ENCODE measurements at regions not wholly inside any gene's neighbourhood (a gene's known extent, or its start where the extent isn't known, plus 50 kb on each side); places are given as distances from the start of the nearest gene placed in this dataset.

DNA sequence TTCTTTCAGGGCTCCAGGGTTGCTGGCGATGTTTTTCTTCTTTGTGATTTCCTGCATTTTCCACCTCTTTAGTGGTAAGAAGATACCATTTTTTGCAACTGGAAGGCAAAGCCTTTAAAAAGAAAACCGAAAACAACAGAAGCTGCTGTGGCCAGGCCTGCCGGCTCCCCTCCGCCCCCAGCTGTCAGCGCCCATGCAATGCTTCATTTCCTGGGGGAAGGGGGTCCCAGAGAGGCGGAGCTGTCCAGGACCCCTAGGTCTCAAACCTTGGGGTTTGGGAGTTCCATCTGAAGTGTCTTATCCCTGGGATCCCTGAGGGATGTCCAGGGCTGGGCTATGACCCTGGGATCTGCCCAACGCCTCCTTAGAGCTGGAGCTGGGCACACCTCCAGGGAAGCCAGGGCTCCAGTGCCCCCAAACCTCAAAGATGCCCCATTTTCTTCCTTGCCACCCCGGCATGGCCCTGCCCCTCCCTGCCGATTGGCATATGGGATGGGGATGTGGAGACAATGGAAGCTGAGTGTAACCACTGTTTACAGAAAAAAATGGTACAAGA is 257.2 kb upstream of the MVB12B start:
- Histone ChIP-seq H3F3A (ENCODE audit: insufficient read depth, low read length, poor library complexity, severe bottlenecking) (no peaks in the 10 kb centered on the region), H3K27me3 (ENCODE audit: insufficient read depth, low read depth, low read length) (no peaks in the 10 kb centered on the region), H3K27ac (ENCODE audit: low read length) (no peak overlapping the region), H3K4me2 (ENCODE audit: low read length) (no peak overlapping the region), H3K9ac (ENCODE audit: low read length) (no peak overlapping the region), H4K20me1 (ENCODE audit: insufficient read depth) (no peaks in the 10 kb centered on the region), H3K4me3 (ENCODE audit: low read length) (no peak overlapping the region), H3K9me3 (ENCODE audit: low read length) (no peaks in the 10 kb centered on the region), H3K36me3 (ENCODE audit: insufficient read depth, low read length) (no peaks in the 10 kb centered on the region), H2AFZ (ENCODE audit: low read depth, low read length) (no peak overlapping the region), H3K9me2 (ENCODE audit: insufficient read depth, low read length) (no peaks in the 10 kb centered on the region), H3K79me2 (replicated peaks; ENCODE audit: insufficient read depth, low read length) (no peaks in the 10 kb centered on the region)
- TF ChIP-seq MXI1 (conservative IDR thresholded peaks at IDR 0.05; ENCODE audit: poor library complexity, severe bottlenecking) = no peak
- no peak for TF ChIP-seq RAD21 (conservative IDR thresholded peaks at IDR 0.05)
- TF ChIP-seq EZH2 (IDR thresholded peaks at IDR 0.05; ENCODE audit: borderline replicate concordance, insufficient read depth, low read length, poor library complexity, severe bottlenecking) = no peak
- TF ChIP-seq, protein P1, sequence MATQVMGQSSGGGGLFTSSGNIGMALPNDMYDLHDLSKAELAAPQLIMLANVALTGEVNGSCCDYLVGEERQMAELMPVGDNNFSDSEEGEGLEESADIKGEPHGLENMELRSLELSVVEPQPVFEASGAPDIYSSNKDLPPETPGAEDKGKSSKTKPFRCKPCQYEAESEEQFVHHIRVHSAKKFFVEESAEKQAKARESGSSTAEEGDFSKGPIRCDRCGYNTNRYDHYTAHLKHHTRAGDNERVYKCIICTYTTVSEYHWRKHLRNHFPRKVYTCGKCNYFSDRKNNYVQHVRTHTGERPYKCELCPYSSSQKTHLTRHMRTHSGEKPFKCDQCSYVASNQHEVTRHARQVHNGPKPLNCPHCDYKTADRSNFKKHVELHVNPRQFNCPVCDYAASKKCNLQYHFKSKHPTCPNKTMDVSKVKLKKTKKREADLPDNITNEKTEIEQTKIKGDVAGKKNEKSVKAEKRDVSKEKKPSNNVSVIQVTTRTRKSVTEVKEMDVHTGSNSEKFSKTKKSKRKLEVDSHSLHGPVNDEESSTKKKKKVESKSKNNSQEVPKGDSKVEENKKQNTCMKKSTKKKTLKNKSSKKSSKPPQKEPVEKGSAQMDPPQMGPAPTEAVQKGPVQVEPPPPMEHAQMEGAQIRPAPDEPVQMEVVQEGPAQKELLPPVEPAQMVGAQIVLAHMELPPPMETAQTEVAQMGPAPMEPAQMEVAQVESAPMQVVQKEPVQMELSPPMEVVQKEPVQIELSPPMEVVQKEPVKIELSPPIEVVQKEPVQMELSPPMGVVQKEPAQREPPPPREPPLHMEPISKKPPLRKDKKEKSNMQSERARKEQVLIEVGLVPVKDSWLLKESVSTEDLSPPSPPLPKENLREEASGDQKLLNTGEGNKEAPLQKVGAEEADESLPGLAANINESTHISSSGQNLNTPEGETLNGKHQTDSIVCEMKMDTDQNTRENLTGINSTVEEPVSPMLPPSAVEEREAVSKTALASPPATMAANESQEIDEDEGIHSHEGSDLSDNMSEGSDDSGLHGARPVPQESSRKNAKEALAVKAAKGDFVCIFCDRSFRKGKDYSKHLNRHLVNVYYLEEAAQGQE (IDR thresholded peaks at IDR 0.05; ENCODE audit: borderline replicate concordance) = no peak
- TF ChIP-seq, protein P2, sequence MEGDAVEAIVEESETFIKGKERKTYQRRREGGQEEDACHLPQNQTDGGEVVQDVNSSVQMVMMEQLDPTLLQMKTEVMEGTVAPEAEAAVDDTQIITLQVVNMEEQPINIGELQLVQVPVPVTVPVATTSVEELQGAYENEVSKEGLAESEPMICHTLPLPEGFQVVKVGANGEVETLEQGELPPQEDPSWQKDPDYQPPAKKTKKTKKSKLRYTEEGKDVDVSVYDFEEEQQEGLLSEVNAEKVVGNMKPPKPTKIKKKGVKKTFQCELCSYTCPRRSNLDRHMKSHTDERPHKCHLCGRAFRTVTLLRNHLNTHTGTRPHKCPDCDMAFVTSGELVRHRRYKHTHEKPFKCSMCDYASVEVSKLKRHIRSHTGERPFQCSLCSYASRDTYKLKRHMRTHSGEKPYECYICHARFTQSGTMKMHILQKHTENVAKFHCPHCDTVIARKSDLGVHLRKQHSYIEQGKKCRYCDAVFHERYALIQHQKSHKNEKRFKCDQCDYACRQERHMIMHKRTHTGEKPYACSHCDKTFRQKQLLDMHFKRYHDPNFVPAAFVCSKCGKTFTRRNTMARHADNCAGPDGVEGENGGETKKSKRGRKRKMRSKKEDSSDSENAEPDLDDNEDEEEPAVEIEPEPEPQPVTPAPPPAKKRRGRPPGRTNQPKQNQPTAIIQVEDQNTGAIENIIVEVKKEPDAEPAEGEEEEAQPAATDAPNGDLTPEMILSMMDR (IDR thresholded peaks at IDR 0.05; ENCODE audit: poor library complexity, severe bottlenecking) = no peak
- no peak for TF ChIP-seq EP300 (conservative IDR thresholded peaks at IDR 0.05; ENCODE audit: poor library complexity, severe bottlenecking)
- TF ChIP-seq SMC3 (conservative IDR thresholded peaks at IDR 0.05; ENCODE audit: poor library complexity) = no peak
- TF ChIP-seq POLR2AphosphoS5 (IDR thresholded peaks at IDR 0.05) = no peak
- no peak for TF ChIP-seq TAF1 (IDR thresholded peaks at IDR 0.05; ENCODE audit: low read depth)

DNA sequence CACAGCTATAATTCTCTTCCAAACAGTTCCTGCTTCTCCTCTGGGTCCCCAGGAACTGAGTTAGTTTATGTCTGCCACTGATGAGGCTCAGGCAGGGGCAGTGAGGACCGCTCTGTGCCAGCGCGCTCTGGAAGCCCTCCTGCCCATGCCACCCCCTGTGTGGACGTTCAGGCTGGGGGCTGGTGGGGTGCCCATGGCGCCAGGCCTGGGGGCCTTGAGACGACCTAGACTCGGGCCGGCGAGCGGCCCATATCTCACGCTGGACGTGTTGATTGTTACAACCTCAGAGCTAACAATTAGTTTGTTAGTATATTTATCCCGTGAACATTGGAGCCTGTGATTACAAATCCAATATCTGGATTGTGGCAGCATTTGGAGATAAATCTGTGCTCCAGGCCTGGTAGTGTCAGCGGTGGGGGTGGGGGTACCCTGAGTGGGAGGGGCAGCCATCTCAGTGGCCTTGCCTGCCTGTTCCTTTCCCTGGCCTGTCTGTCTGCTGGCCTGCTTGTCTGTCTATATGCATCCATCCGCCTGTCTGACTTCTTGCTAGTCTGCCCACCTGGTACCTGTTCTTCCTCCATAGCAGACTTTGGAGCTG is 256.5 kb upstream of the MVB12B start:
- Histone ChIP-seq H3K27ac (ENCODE audit: low read length) (no peak overlapping the region), H3F3A (ENCODE audit: insufficient read depth, low read length, poor library complexity, severe bottlenecking) (no peaks in the 10 kb centered on the region), H4K20me1 (ENCODE audit: insufficient read depth) (no peaks in the 10 kb centered on the region), H3K79me2 (replicated peaks; ENCODE audit: insufficient read depth, low read length) (no peaks in the 10 kb centered on the region), H3K9me3 (ENCODE audit: low read length) (no peaks in the 10 kb centered on the region), H3K27me3 (ENCODE audit: insufficient read depth, low read depth, low read length) (no peaks in the 10 kb centered on the region), H3K4me3 (ENCODE audit: low read length) (no peak overlapping the region), H3K4me2 (ENCODE audit: low read length) (no peak overlapping the region), H3K36me3 (ENCODE audit: insufficient read depth, low read length) (no peaks in the 10 kb centered on the region), H2AFZ (ENCODE audit: low read depth, low read length) (no peak overlapping the region), H3K9me2 (ENCODE audit: insufficient read depth, low read length) (no peaks in the 10 kb centered on the region), H3K9ac (ENCODE audit: low read length) (no peak overlapping the region)
- TF ChIP-seq MXI1 (conservative IDR thresholded peaks at IDR 0.05; ENCODE audit: poor library complexity, severe bottlenecking) (no peak), TAF1 (IDR thresholded peaks at IDR 0.05; ENCODE audit: low read depth) (no peak), EZH2 (IDR thresholded peaks at IDR 0.05; ENCODE audit: borderline replicate concordance, insufficient read depth, low read length, poor library complexity, severe bottlenecking) (no peak), SMC3 (conservative IDR thresholded peaks at IDR 0.05; ENCODE audit: poor library complexity) (no peak), EP300 (conservative IDR thresholded peaks at IDR 0.05; ENCODE audit: poor library complexity, severe bottlenecking) (no peak), RAD21 (conservative IDR thresholded peaks at IDR 0.05) (no peak), POLR2AphosphoS5 (IDR thresholded peaks at IDR 0.05) (no peak)
- TF ChIP-seq, protein P1 (IDR thresholded peaks at IDR 0.05; ENCODE audit: borderline replicate concordance) = no peak
- TF ChIP-seq, protein P2 (IDR thresholded peaks at IDR 0.05; ENCODE audit: poor library complexity, severe bottlenecking) = no peak
